ENCODE measurements at regions not wholly inside any gene's neighbourhood (a gene's known extent, or its start where the extent isn't known, plus 50 kb on each side); places are given as distances from the start of the nearest gene placed in this dataset.

DNA sequence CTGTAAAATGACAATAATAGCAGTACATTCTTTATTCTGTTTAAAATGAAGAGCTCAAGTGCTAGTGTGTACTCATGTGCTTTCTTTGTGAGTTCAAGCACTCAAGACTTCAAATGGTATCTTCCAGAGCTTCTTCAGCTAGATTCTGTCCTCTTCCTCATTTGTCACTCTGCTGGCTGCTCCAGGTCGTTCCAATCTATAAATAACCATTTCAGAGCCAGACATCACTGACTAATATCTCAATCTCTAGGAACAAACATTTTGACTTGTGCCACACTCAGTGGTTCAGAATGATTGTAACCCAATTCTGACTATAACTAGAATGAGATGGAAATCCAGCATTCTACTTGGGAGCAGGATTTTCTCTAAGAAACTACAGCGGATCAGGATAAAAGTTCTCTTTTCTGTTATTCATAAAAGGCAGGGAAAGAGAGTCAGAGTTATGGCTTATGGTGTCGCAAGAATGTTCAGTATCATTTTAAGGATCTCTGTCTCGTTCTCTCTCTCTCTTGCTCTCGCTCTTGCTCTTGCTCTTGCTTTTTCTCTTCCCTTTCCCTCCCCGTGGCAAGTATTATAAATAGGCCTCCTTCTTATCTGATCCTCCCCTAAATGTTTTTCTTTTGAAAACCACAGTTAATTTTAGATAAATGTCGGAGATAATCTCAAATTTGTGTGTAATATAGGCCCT lies 116.3 kb upstream of the MAF start:
- no peak for DNase-seq (ENCODE audit: low read depth, low spot score)

DNA sequence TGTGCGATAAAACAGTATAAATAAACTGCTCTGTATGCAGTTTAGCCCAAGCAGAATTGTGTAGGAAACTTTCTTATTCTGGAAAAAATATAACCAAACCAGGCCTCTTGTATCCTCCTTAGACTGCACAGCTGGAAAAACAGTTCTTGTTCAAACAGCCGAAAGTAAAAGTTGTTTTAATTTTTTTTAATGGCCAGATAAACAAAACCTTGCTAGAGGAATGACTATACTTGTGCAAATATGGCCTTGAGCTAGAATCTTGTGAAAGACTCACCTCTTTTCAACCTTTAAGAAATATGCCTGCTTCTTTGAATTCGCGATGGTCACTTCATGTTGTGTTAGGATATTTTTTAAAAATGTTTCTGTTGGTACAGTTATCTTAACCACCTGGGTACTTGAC lies 114.5 kb upstream of the MAF start:
- DNase-seq (ENCODE audit: low read depth, low spot score): no peak

DNA sequence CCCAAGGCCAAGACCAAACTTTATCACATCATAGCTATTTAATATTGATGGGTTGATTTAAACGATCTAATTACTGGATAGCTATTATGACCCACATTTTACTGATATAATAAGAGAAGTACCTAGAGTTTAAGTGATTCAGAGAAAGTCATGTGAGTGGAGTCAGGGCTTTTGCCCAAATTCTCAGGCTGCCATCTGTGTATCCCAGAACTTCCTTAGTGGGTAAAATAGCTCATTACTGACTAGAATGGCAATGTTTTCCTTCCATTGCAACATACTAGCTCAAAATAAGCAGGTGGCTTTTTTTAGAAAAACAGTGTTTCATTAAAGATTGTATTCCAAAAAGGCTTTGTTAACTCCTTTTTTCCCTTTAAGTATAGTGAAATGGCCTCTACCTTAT lies 113.9 kb upstream of the MAF start:
- DNase-seq (ENCODE audit: low read depth, low spot score): no peak

DNA sequence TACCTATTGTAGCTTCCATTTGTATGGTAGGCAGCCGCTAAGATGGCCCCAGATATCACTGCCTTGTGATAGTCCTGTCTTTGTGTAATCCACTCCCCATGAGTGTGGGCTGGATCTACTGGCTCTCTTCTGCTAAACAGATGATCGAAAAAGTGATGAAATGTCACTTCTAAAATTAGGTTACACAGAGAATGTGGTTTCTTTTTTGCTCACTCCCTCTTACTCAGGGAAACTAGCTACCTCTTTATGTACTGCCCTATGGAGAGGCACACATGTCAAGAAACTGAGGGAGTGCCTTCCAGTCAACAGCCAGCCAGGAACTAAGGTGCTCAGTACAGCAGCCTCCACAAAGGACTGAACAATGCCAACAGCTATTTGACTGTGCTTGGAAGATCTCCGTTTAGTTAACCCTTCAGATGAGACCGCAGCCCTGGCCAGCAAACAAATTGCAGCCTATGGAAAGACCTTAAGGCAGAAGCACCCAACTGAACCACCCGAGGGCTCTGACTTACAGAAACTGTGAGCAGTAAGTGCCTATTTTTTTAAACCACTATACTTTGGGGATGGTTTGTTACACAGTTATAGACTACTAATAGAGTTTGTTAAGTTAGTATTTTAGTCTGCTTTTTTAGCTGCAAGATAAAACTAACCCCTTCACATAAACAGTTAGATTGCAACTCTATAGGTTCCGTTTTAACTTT lies 113.2 kb upstream of the MAF start:
- DNase-seq (ENCODE audit: low read depth, low spot score): no peak

DNA sequence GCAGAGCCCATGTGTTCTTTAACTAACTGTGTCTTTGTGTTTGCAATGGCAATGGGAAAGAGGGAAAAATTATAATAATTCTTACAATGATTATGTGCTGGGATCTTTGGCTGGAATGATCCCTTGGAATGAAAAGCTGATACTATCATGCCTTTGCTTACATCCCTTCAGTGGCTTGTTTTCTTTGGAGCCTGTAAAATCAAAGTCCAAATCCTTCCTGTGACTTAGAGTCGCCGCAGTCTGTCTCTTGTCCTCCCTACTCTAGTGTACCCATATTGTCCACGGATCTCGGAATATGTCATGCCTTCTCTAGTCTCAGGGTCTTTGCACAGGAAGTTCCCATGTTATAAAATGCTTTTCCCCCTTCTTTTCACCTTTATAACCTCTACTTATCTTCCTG lies 111.7 kb upstream of the MAF start:
- DNase-seq (ENCODE audit: low read depth, low spot score): no peak

DNA sequence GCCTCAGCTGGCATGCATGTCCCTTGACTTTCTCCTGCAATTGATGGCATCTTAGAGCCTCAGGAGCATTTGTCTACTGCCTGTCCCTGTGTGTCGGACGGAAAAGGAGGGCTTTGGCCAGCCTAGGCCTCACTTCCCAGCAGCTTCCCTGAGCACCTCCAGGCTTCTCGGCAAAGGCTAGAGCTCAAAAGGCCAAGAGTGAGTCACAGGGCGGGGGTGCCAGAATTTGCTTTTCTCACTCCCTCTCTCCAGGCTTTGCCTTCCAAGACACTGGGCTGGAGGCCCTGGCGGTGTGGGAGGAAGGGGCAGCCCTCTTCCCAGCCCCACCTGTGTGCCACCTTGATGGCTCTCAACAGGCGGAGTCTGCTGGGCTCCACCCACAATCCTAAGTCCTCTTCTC lies 107.3 kb upstream of the MAF start:
- DNase-seq (ENCODE audit: low read depth, low spot score): no peak

DNA sequence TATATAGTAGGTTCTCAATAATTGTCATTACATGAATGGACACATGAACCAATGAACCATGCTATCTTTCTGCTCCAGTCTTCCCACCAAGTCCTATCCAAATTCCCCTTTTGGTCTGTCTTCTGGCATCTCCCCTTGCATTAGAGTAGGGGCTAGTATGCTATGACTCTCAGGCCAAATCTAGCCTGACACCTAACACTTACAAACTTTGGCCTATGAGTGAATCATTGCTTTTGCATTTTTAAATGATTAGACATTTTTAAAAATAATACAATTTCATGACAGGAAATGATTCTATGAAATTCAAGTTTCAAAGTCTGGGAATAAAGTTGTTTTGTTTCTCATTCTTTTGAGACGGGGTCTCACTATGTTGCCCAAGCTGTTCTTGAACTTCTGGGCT lies 102.5 kb upstream of the MAF start:
- no peak for DNase-seq (ENCODE audit: low read depth, low spot score)

DNA sequence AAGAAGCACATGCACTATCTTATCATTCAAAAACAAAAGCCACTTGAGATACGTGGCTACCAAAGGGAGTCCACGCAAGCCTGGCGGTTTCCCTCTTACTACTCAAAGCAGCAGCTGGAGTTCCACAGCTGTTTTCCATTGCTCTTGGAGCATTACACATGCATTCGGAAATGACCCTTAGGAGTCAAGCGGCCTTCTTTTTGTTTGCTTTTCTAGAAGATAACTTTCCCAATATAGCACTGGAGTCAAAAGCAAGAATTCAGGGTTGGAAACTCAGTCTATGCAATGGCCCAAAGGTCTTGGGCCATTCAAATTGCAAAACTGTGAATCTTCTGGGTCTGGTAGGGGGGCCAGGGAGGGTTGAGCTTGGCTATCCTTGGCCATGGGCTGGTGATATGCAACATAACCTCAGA lies 97.8 kb upstream of the MAF start:
- no peak for DNase-seq (ENCODE audit: low read depth, low spot score)

DNA sequence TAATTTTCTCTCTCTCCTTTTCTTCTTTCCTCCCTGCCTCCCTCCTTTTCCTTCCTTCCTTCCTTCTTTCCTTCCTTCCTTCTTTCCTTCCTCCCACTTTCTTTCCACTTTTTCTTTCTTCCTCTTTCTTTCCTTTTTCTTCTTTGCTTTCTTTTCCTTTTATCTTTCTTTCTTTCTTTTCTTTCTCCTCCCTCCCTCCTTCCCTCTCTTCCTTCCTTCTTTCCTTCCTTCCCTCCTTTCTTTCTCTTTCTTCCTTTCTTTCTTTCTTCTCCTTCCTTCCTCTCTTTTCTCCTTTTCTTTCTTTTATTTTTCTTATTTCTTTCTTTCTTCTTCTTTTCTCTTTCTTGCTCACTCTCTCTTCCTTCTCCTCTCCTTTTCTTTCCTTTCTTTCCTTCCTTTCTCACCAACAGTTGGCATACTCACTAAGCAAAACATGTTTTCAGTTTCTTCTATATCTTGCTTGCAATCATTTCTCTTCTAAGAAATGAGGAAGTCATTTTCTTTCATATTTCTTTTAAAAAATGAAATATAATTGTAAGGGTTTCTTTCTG lies 97.1 kb upstream of the MAF start:
- DNase-seq (ENCODE audit: low read depth, low spot score): no peak

DNA sequence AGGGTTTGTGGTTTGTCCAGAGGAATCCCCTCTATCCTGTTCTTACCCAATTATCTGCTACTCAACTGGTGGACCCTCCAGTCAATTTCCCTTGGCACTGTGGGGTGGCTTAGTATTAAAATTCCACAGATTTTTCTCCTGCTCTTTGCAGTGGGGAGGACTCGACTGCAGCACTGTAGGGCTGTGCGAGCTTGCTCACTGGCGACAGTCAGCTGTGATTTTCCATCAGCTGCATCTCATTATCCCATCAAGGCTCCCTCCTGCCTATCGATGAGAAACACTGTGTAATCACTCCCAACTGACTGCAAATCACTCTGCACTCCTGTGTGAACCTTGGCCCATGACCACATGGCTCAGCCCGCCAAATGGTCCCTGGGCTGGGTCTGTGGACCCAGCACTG lies 90.5 kb upstream of the MAF start:
- DNase-seq (ENCODE audit: low read depth, low spot score): no peak

DNA sequence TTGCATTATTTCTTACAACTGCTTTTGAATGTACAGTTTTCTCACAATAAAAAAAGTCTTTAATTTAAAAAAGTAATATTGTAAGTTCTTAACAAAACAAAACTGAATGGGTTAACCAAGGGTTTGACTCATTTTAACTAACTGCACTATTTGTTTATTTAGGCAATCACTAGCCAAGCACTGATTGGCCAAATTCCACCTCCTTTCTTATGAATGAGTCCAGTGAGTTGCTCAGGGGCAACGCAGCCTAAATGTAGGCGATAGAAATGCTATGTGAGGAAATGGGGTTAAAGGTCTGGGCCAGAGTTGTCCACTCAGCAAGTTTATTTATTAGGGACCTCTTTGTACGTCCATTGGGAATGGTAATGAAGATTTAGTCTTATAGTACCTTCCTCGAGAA lies 89.6 kb upstream of the MAF start:
- no peak for DNase-seq (ENCODE audit: low read depth, low spot score)

DNA sequence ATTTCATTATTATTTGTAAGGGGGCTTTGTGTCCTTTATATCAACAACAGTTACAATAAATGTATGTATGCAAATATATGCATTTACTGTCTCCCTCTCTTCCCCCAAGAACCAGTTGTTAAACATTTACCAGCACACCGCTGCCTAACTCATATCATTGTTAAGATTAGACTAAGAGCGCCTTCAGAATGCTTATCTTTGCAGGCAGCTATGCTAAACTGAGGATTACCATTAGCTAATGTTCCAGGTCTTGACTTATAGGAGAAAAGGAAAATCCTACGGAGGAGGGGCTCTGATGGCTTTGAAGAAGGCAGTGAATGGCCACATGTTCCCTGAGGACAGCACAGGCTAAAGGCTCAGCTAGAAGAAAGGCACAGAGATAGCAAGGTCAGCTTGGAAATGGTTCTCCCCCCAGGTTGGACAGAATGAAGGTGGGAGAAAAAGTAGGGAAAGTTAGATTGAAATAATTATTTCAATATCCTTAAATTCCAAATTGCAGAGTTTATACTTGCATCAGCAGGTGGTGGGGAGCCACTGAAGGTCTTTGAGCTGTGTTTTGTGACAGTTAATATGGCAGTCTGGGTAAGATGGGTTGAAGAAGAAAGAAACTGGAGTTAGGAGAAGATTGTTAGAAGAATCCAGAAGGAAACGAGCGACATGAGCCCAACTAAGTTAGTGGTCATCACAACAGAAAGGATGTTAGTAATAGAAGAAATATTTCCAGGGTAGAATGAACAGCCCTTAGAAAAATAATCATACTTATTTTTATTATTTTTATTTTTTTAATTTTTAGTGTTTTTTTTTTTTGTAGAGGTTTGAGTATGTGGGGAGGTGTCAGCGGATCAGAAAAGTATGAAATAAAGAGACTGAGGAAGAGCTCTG lies 87.0 kb upstream of the MAF start:
- no peak for DNase-seq (ENCODE audit: low read depth, low spot score)

DNA sequence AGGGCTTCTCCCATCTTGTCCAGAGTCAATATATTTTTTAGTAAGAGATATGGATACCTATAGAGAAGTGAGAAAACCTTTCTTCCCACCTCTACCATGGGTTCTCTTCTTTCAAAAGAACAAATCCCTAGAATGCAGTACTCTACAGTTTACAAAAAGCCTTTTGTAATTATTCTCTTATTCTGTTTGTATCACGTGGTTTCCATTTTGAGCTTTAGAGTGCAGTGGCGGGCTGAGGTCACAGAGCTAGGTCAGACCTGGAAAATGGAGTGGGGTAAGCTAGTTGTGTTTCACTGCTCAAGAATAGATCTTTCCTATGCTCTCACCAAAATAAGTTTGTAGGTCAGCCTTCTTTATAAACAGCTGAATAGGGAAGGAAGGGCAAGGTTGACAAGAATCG lies 85.3 kb upstream of the MAF start:
- DNase-seq (ENCODE audit: low read depth, low spot score): no peak

DNA sequence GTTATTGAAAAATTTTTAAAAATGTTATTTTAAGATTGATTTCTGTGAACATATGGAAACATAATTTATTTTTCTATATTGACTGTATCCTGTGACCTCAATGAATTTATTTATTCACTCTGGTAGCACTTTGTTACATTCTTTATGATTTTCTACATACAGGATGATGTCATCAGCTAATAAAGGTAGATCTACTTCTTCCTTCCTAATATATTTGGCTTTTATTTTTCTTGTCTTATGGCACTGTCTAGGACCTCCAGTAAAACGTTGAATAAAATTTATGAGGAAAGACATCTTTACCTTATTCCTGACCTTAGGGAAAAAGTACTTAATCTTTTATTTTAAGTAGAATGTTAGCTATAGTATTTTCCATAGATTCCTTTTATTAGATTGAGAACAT lies 78.8 kb upstream of the MAF start:
- no peak for DNase-seq (ENCODE audit: low read depth, low spot score)

DNA sequence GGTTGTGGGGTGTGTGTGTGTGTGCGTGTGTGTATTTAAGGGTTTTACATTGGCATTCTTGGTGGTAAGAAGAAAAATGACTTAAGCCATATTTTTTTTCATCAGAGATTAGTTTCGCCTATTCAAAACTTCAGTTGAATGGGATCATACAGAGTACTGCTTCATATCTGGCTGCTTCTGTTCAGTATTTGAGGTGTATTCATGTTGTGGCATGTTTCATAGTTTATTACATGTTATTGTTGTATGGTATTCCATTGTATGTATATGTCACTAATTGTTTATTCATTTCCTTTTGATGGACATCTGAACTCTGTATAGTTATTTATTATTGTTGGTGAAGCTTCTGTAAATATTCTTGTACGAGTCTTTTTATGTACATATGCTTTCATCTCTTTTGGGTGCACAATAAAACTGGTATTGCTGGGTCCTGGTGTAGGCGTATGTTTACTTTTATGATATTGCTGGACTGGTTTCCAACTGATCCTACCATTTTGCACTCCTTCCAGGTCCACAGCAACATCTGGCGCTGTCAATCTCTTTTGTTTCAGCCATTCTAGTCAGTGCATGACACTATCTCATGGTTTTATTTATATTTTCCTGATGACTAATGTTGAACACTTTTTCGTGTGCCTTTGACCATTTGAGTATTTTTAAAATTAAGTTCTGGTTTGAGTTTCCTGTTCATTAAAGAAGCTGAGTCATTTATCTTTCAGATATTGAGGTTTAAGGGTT lies 77.4 kb upstream of the MAF start:
- DNase-seq (ENCODE audit: low read depth, low spot score): no peak

DNA sequence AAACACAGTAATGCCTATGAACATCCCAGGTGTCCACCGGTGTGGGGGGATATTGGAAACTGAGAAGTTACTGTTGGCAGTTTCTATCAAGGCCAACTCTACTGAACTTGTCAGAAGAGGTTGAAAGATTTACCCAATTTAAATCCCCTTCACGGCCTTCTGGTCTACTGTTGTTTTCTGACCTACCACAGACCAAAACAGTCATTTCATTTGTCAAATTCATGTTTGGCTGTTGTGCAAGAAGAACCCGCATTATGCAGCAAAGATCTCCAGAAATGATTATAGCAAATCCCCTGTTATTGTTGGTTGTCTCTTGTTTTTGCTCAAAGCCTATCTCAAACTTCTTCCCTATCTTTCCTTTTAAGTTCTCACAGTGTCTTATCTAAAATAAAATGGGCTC lies 73.1 kb upstream of the MAF start:
- no peak for DNase-seq (ENCODE audit: low read depth, low spot score)

DNA sequence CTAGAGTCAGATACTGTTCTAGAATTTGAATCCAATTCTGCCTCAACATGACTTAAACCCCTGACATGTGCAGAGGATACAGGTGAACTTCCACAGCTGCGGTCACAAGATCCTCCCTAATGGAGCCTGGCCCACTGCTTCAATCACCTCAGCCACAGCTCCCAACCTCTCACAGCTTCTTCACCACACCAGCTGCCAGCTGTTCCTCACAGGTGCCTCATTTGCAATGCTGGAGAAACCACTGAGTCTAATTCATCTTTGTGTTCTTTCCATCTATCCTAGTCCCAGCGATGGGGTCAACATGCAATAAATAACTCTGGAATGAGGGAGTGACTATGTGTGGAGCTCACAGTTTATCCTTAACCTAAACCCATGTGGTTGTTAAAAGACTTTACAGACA lies 72.0 kb upstream of the MAF start:
- DNase-seq (ENCODE audit: low read depth, low spot score): no peak

DNA sequence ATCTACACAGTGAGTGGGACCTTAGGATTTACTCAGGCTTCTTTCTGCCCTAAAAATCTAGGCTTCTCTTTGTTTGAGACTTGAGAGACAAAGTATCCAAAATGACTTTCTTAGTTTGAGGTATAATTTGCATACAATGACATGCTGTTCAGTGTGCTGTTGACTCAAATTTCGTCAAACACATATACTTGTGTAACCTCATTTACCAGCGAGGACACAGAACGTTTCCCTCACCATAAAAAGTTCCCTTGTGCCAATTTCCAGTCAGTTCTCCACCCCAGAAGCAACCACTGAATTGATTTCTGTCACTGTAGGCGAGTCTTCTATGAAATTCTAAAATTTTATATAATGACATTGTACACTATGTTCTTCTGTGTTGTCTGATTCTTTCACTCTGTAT lies 68.0 kb upstream of the MAF start:
- DNase-seq (ENCODE audit: low read depth, low spot score): no peak

DNA sequence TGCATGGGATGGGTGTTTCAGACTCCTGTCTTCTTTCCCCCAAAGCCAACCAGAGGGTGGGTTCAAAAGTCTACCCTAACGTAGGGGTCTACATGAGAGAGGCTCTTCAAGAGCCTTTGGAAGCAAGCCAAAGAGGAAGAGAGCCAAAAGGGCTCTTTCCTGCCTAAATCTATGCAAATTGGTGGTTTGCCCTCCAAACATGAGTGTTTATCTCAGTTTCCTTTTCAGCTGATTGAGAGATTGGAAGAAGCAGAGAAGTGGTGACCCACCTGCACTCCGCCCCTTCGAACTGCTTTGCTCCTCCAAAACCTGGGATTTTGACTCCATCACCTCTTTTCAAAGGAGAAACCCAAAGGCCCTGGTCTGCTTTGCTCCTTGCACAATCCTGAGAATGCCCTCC lies 65.4 kb upstream of the MAF start:
- DNase-seq (ENCODE audit: low read depth, low spot score): no peak

DNA sequence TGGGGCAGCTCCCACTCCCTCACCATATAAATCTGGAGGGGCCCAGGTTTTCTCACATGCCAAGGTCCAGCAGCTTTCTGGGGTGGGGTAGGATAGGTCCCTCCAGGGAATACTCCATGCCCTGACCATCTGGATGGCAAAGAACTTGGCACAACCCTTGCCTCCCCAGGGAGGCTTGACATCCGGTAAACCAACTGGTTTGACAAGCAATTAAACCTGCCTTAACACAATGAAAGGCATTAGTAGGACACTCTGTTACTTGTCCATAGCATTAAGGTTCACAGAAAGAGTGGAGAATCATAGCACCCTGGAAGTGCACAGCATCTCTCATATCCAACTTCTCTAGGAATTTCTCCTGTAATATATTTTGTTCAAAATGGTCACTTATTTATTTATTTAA lies 63.9 kb upstream of the MAF start:
- no peak for DNase-seq (ENCODE audit: low read depth, low spot score)

DNA sequence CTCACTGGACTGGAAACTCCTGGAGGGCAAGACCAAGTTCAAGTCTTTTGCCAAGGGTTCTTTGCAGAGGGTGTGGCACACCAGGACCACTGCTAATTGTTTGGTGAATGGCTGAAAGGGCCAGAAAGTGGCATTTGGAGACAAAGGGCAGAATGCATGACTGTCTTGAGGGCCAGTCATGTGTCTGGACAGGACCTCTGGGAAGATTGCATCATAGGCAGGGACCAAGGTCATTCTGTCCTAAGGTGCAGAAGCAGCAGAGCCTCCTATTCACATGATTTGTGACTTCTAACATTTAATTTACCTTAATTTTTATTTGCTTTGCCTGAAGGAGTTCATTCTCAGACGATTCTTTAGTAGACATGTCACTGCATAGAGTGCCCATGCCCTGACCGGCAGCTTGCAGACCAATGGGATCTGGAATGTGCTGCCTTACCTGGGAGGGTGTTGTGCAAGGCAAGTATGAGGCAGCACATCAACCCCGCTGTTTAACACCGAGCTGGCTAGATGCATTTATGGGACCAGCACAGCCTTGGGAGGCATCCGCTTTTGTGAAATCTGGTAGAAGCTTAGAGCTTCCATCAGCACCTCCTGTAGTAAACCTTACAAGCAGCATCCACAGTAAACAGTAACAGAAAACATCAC lies 62.3 kb upstream of the MAF start:
- DNase-seq (ENCODE audit: low read depth, low spot score): no peak

Data from activated naive CD8-positive, alpha-beta T cell treated with anti-CD3 and anti-CD28 coated beads, Interleukin-2, amount 50 U/mL, for 16 hours (primary cell).